Natural killer cell (primary cell): ENCODE measurements at regions not wholly inside any gene's neighbourhood (a gene's known extent, or its start where the extent isn't known, plus 50 kb on each side); places are given as distances from the start of the nearest gene placed in this dataset.

Experiments
- ATAC-seq, 3 donors: fragments of 150-1000 bp in 2 of 3; fragments of 200-7000 bp in 1 of 3; cut with Tn5 transposase; 1 replicate in 1 of 3; 2 replicates in 2 of 3; pipeline ENCODE4 v1.10.0; 2021; ENCODE audit warnings: mild to moderate bottlenecking in 2 of 3, moderate library complexity in 2 of 3
- DNase-seq, 2 donors: peaks; one replicate each; pipeline versions ENCODE4 v3.0.0 to v3.0.0-alpha.2; 2013 to 2021; ENCODE audit warnings: mixed read lengths in 1 of 2
- H3K27ac ChIP-seq: one replicate; pipeline ENCODE4 v1.5.1; 2013; ENCODE audit warnings: mild to moderate bottlenecking, low read length
- H3K27me3 ChIP-seq: one replicate; pipeline ENCODE4 v1.6.1; 2013; ENCODE audit warnings: low read length; ENCODE audit not compliant: control insufficient read depth, insufficient read depth
- H3K36me3 ChIP-seq: one replicate; pipeline ENCODE4 v1.6.1; 2013; ENCODE audit warnings: low read length; ENCODE audit not compliant: control insufficient read depth, insufficient read depth
- H3K4me1 ChIP-seq: one replicate; pipeline ENCODE4 v1.6.1; 2013; ENCODE audit warnings: low read length; ENCODE audit not compliant: control insufficient read depth, insufficient read depth
- H3K4me3 ChIP-seq: one replicate; pipeline ENCODE4 v1.5.1; 2013; ENCODE audit warnings: low read length
- H3K9me3 ChIP-seq: one replicate; pipeline ENCODE4 v1.6.1; 2013; ENCODE audit warnings: low read length; ENCODE audit not compliant: control insufficient read depth, insufficient read depth
- H3K27ac Mint-ChIP-seq, 2 donors: one replicate each; pipeline ENCODE4 v1.8.0; 2022; ENCODE audit warnings: mild to moderate bottlenecking in 2 of 2, mixed read lengths in 2 of 2, moderate library complexity in 1 of 2
- H3K27me3 Mint-ChIP-seq, 2 donors: one replicate each; pipeline ENCODE4 v1.8.0; 2022; ENCODE audit warnings: low read depth in 2 of 2, mixed read lengths in 2 of 2
- H3K36me3 Mint-ChIP-seq: one replicate; pipeline ENCODE4 v1.8.0; 2022; ENCODE audit warnings: mixed read lengths
- H3K4me1 Mint-ChIP-seq, 2 donors: one replicate each; pipeline ENCODE4 v1.8.0; 2022; ENCODE audit warnings: mixed read lengths in 2 of 2
- H3K4me3 Mint-ChIP-seq: one replicate; pipeline ENCODE4 v1.8.0; 2022; ENCODE audit warnings: mild to moderate bottlenecking, moderate library complexity, mixed read lengths
- H3K9me3 Mint-ChIP-seq, 2 donors: one replicate each; pipeline ENCODE4 v1.8.0; 2022; ENCODE audit warnings: mixed read lengths in 2 of 2
- WGBS: methylation state at CpG from one replicate; pipeline ENCODE4 v1.1.7; 2013; ENCODE audit warnings: missing lambda C conversion rate; ENCODE audit not compliant: insufficient coverage; 5-methylcytosine and 5-hydroxymethylcytosine counted together
- intact Hi-C: fragments of 100-400 bp; cut with micrococcal nuclease; formaldehyde crosslinking; loops from one replicate; pipeline ENCODE4 v1.14.2; 2022
- TF ChIP-seq, protein P1 (sequence below): fragments of 200-600 bp; IDR thresholded peaks from one replicate; pipeline ENCODE4 v1.8.0; 2022; ENCODE audit warnings: antibody characterized with exemption

DNA sequence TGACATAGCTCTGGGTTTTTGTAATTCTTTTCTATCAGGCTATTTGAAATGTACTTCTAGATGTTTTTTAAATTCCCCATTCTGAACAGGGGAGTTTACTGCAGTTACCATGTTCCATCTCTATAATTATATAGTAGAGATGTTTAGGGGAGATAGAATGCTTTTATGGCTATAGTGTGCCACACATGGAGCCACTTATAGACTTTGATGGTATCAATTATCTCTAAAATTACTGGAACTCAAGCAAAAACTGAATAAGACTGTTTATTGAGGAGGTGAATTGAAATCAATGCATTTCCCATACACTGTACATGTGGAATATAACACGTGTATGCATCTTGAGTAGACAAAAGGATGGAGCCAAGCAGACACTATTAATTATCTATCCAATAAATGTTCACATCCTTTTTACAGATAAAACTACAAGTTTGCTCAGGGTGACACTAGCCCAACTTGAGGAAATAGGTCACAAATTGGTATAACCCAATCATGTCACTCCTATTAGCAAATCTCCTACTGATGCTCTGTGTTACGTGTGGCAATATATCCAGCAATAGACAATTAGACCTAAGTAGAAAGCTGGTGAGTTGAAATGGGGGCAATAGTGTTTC lies 1882.6 kb downstream of the PCDH9 start:
- H3K9me3 Mint-ChIP-seq: peaks cover 0 to 2% of the 10 kb centered on the region in 2 donors
- no peaks in the 10 kb centered on the region for H3K36me3 ChIP-seq
- no peak overlapping the region for H3K27ac ChIP-seq
- H3K4me3 Mint-ChIP-seq: no peak overlapping the region
- DNase-seq: no peak
- no peaks in the 10 kb centered on the region for H3K36me3 Mint-ChIP-seq
- intact Hi-C loops: no loop called here
- no peaks in the 10 kb centered on the region for H3K27me3 Mint-ChIP-seq
- no peaks in the 10 kb centered on the region for H3K4me1 Mint-ChIP-seq
- H3K4me1 ChIP-seq: no peaks in the 10 kb centered on the region
- TF ChIP-seq, protein P1, sequence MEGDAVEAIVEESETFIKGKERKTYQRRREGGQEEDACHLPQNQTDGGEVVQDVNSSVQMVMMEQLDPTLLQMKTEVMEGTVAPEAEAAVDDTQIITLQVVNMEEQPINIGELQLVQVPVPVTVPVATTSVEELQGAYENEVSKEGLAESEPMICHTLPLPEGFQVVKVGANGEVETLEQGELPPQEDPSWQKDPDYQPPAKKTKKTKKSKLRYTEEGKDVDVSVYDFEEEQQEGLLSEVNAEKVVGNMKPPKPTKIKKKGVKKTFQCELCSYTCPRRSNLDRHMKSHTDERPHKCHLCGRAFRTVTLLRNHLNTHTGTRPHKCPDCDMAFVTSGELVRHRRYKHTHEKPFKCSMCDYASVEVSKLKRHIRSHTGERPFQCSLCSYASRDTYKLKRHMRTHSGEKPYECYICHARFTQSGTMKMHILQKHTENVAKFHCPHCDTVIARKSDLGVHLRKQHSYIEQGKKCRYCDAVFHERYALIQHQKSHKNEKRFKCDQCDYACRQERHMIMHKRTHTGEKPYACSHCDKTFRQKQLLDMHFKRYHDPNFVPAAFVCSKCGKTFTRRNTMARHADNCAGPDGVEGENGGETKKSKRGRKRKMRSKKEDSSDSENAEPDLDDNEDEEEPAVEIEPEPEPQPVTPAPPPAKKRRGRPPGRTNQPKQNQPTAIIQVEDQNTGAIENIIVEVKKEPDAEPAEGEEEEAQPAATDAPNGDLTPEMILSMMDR: no peak
- 100% methylated on average over 1 of the region's 2 CpGs for WGBS
- H3K27me3 ChIP-seq: no peaks in the 10 kb centered on the region
- ATAC-seq: no peak
- H3K9me3 ChIP-seq: no peaks in the 10 kb centered on the region
- no peak overlapping the region for H3K27ac Mint-ChIP-seq
- H3K4me3 ChIP-seq: no peak overlapping the region

DNA sequence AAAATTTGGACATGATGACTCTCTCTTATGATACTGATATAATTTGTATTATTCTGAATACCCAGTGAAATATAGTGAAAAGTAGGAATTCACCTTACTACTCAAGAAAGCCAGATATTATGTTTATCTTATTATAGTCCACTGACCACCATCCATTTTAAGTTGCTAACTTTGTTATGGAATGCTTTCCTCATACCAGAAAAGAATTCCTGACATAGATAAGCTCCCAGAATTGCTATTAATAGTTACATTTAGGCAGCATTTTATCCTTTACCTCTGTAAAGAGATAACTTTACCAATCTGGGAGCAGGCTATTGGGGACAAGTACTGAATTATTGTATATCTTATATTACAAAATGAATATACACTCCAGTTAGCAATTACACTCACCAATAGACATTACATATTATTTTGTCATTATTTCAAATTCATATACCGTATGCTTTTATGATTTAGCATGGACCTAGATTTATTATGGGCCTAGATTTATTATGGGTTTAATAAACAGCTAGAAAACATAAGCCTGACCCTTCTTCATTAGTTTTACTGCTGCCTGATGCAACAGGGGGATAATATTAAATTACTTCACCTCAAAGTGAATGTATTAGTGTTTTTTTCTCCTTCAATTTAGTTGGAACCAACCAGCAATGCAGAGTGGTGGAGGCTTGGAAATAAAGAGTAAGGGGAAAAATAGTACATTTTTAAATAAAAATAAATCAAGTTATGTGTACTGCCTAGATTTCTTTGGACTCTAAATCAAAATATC lies 1886.1 kb downstream of the PCDH9 start:
- Mint-ChIP-seq H3K36me3 (no peaks in the 10 kb centered on the region), H3K4me1 (no peaks in the 10 kb centered on the region), H3K27ac (no peak overlapping the region), H3K27me3 (no peaks in the 10 kb centered on the region), H3K4me3 (no peak overlapping the region), H3K9me3 (no peaks in the 10 kb centered on the region)
- Histone ChIP-seq H3K9me3 (no peaks in the 10 kb centered on the region), H3K27me3 (no peaks in the 10 kb centered on the region), H3K4me1 (no peaks in the 10 kb centered on the region), H3K36me3 (no peaks in the 10 kb centered on the region), H3K4me3 (no peak overlapping the region), H3K27ac (no peak overlapping the region)
- ATAC-seq (no peak), DNase-seq (no peak)
- intact Hi-C loops: no loop called here
- TF ChIP-seq, protein P1: no peak
- WGBS: no CpG with 5 or more reads among the region's 1 CpG

GRCh38 chr13:65342541-65343337 lies 1887.4 kb downstream of the PCDH9 start:
- no peaks in the 10 kb centered on the region for H3K4me1 ChIP-seq
- no peak overlapping the region for H3K27ac ChIP-seq
- no peaks in the 10 kb centered on the region for H3K36me3 ChIP-seq
- H3K4me3 ChIP-seq: no peak overlapping the region
- H3K9me3 ChIP-seq: no peaks in the 10 kb centered on the region
- ATAC-seq (no peak), DNase-seq (no peak)
- H3K4me3 Mint-ChIP-seq: no peak overlapping the region
- no peaks in the 10 kb centered on the region for H3K9me3 Mint-ChIP-seq
- intact Hi-C loops: no loop called here
- TF ChIP-seq, protein P1: no peak
- no peaks in the 10 kb centered on the region for H3K4me1 Mint-ChIP-seq
- H3K36me3 Mint-ChIP-seq: no peaks in the 10 kb centered on the region
- H3K27me3 ChIP-seq: no peaks in the 10 kb centered on the region
- no peak overlapping the region for H3K27ac Mint-ChIP-seq
- no peaks in the 10 kb centered on the region for H3K27me3 Mint-ChIP-seq
